ENCODE measurements at regions not wholly inside any gene's neighbourhood (a gene's known extent, or its start where the extent isn't known, plus 50 kb on each side); places are given as distances from the start of the nearest gene placed in this dataset.
"Not testable (repeated sequence)": the region's sequence is repeated elsewhere in the genome, so short reads cannot be mapped to it uniquely, and the experiment has no call there.

DNA sequence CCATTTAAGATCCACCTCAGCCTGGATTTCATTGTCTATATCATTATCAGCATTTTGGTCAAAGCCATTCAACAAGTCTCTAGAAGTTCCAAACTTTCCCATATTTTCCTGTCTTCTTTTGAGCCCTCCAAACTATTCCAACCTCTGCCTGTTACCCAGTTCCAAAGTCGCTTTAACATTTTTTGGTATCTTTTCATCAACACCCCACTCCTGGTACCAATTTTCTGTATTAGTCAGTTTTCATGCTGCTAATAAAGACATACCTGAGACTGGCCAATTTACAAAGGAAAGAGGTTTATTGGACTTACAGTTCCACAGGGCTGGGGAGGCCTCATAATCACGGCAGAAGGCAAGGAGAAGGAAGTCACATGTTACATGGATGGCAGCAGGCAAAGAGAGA is 982.9 kb downstream of the TAF11L14 start:
- DNase-seq, result not testable (repeated sequence)

DNA sequence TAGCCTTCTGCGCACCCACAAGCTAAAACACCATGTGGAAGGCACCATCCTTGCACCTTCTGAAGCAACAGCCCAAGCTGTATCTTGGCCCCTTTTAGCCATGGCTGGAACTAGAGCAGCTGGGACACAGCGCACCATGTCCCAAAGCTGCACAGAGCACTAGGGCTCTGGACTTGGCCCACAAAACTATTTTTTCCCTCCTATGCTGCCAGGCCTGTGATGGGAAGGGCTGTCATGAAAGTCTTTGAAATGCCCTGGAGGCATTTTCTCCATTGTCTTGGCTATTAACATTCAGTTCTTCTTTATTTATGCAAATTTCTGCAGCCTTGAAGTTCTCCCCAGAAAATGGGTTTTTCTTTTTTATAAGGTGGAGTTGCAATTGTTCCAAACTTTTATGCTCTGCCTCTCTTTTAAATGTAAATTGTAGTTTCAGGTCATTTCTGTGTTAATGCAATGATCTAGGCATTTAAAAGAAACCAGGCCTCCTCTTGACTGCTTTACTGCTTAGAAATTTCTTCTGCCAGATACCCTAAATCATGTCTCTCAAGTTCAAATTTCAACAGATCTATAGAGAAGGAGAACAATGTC is 996.3 kb downstream of the TAF11L14 start:
- no peak for DNase-seq

DNA sequence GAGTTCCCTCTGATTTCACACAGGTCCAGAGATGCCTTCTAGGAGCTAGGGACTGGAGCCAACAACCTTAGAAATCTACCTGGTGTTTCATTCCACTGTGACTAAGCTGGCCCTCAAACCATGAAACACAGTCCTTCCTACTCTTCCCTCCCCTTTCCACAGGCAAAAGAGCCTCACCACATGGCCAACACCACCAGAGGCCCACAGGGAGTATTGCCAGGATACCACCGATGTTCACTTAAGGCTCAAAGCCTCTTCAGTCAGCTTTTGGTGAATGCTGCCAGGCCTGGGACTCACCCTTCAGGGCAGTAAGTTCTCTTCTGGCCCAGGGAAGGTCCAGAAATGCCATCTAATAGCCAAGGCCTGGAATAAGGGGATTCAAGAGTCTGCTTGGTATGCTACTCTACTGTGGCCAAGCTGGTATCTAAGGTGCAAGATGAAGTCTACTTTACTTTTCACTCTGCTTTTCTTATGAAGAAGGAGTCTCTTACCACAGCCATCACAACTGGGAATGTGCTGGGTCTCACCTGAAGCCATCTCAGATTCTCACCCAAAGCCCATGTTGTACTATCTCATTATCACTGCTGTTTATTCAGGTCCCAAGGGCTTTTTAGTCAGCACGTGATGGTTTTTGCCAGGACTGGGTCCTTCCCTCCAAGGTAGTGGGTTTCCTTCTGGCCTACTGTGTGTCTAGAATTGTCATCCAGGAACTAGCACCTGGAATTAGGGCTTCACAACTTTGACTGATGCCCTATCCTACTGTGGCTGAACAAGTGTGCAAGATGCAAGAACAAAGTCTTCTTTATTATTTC is 1018.4 kb downstream of the TAF11L14 start:
- no peak for DNase-seq

DNA sequence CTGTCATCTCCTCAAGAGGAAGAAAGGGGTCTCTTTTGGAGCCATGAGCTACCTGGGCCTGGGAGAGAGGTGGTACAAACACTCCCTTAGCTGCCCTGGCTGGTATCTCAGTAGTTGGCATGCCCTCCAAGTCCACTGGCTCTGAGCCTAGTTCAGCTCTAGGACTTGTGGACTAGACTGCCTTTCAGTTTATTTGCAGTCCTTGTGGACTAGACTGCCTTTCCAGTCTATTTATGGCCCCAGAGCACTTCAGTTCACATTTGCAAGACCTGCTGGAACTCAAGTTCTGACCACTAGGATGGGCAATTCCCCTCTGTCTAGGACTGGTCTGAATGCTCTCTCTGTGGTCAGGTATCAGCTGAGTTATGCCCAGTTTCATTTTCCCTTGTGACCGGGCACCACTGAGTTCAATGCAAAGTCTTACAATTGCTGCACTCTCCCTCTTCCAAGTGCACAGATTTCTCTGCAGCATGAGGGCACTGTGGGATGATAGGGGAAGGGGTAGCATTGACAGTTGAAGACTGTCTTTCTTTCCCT is 1019.0 kb downstream of the TAF11L14 start:
- no peak for DNase-seq

DNA sequence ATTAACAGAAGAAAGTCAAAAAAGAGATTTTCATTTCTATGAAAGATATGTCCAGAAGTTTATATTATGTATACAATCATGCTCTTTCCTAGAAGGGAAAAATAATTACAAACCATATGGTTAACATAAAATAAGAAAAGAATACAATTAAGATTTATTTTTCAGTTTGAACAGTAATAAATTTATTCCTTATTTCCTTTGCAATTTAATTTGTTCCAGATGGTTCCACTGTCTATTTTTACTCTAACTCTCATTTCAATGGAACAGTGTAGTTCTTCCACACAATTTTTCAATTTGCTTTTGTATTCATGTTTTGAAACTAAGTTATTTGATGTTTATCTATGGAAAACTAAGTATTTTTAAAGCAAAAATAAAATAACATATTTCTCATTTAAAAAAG is 1026.3 kb downstream of the TAF11L14 start:
- DNase-seq, result no peak

DNA sequence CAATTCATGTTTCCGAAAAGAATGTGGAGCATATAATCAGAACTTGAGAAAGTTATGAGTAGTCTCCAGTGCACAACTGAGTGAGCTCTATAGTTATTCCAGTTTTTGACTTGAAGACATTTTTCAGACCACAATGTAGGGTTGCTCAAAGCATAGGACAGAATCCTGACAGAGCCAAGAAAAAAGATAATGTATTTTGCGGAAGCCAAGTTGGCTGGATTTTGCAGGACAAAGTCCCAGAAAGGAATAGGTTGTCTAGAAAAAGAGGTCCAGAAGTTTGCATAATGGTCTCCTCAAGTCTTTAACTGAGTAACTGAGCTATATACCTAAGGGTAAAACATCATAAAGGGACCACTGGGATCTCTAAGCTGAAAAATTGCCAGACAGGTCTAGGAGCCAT is 1028.0 kb downstream of the TAF11L14 start:
- no peak for DNase-seq

DNA sequence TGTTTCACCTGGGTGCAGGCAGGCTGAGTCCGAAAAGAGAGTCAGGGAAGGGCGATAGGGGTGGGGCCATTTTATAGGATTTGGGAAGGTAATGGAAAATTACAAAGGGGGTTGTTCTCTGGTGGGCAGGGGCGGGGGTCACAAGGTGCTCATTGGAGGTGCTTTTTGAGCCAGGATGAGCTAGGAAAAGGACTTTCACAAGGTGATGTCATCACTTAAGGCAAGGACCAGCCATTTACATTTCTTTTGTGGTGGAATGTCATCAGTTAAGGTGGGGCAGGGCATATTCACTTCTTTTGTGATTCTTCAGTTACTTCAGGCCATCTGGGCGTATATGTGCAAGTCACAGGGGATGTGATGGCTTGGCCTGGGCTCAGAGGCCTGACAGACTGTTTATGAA is 1040.0 kb downstream of the TAF11L14 start:
- DNase-seq, result not testable (repeated sequence)

DNA sequence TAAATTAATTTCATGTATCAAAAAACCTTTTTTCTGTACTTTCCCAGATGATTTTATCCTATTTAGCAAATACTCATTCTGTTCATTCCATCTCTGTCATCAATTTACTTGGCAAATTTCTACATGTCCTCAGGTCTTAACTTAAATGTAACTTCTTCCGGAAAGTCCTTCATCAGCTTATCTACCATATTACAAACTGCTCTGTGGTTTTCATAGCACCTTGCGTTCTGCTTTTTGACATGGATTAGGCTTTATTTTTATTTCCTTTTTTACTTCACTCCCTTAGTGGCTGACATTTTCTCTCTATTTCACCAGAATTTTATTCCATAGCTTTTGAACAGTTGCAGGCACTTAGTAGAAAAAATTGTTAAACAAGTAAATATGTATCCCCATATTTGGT is 1040.8 kb downstream of the TAF11L14 start:
- DNase-seq, result no peak

DNA sequence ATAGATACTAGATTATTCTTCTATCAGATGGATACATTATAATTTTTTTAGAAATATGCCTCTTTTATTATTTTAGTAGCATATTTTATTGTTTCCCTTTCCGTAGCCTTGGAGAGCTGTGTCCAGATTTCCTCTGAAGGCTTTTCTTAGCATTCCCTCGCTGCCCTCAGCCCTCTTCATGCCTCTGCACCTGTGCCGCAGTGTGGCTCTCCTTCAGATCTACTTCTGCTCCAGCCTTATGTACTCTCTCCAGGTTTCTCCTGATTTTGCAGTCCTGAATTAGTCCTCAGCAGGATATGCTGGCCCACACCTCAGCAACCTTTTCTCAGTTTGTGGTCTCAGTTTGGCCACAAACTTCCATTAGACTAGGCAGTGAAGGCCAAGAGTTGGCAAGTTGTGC is 1052.0 kb downstream of the TAF11L14 start:
- no peak for DNase-seq

DNA sequence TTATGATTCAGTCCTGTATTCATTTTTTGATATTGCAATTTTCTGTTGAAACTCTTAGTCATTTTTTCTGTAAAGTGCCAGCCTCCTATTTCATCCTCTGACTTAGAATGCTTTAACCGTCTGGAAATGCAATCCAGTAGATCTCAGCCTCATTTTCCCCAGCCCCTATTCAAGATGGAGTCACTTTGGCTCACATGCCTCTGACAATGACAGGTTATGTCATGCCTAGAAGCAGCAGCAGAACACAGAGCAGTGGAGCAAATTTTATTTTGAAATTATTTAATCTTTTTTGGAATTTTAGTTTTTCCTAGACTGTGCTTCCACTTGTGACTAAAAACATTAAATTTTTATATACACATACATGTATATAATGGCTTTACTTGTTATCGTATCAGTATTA is 1053.2 kb downstream of the TAF11L14 start:
- DNase-seq, result no peak

DNA sequence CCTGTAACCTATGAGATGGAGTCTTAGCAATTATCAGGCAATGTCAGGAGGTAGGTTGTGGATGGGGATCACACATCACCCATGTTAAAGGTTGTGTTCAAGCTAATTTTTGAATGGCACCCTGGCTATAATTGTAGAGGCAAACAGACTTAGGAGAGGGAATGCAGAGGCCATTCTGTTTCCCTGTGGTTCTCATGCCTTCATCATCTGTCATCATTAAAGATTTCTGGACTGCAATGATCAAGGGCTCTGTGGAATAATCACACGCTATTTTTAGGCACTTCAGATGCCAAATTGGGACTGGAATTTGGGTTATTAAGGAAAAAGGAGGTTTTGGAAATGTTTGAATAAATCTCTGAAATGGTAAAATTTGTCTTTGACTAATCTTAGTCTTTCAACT is 1065.4 kb downstream of the TAF11L14 start:
- DNase-seq, result no peak

DNA sequence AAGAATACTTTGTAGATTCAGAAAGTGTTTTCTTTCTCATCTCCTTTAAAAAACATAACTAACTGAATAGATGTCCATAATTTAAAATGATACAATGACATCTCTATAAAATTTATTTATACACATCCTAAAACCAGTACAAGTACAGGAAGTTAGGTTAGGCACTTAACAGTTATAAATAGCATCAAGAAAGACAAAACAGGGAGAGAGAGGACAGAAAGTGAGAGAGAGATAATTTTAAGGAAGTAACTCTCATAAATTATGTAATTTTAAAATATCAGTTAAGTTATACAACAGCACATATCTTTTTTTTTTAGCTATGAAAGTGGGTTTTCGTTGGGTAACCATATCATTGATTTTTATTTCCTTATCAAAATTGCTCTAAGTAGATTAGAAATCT is 1068.6 kb downstream of the TAF11L14 start:
- no peak for DNase-seq

DNA sequence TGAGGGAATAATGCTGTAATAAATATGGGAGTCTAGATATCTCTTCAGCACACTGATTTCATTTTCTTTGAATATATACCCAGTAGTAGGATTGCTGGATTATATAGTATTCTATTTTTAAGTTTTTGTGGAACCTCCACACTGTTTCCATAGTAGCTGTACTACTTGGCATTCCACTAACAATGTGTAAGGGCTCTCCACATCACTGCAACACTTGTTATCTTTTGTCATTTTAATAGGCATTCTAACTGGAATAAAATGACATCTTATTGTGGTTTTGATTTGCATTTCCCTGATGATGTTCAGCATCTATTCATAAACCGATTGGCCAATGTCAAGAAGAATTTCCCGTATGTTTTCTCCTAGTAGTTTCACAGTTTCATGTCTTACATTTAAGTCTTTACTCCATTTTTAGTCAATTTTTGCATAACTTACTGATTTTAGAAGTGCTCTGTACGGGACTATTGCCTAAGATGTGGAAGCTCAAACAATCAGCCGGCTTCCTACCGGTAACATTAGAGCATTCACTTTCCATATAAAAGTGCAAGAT is 1078.8 kb downstream of the TAF11L14 start:
- no peak for DNase-seq

DNA sequence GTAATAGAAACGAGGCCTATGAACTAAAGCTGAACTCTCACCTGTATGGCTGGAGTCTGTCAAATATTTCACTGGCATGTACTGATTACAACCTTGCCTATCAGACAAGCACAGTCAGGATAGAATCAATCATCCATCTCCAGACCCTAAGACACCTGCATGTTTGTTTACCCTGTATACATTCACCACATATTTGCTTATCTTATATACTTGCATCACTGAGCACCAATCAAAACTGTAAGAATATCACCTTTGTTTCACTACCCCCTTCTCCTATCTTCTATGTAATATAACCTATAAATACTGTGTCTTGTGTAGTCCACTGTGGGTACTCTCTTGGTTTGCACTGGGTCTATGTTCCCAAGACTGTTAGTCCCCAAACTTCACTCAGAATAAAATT is 1085.7 kb downstream of the TAF11L14 start:
- no peak for DNase-seq

DNA sequence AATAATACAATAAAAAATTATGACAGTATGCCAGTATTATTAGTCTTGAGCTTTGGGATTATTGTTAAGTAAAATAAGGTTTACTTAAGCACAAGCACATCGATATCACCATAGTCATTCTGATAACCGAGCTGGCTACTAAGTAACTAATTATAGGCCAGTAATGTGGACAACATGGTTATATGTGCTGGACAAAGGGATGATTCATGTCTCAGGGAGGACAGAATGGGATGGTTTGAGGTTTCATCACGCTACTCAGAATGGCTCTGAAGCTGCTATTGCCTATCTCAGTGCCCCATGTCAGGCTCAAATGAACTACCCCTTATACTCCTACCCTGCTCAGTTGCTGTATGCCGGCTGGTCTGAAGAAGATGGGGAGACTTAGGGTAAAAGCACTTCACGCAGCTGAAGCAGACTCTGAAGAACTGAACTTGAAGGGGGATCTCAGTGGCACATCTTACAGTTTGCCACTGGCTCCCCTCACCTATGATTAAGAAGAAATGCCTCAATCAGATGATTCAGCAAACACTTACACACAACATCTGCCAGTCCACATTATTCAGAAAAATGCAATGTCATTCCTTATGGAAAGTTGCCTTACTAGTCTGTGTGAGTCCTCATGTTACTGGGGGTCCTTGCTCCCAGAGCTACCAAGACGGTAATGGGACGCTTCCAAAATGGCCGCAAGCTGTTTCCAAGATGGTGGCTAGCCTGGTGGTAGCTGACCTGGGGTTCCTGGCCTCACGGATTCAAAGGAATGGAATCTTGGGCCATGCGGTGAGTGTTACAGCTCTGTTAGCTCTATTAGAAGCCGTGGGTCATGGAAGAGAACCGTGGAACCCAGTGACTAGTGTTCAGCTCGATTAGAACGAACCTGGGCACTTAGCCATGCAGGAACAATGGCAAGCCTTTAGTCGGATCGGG is 1098.6 kb downstream of the TAF11L14 start:
- DNase-seq, result no peak

DNA sequence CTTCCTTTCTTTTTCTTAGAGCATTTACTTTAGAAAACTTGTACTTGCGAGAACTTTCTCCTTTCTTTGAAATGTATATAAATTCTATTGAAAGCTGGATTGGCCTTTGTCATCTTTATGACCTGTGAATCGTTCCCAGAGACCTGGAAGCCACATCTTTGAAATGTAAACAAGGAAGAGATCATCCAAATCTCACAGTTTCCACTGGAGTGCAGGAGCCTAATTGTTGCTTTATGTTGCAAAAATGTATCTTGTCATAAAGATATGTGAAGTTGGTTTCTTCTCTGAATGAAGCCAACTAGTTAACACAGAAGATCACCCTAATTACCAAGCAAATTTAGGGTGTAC is 1101.8 kb downstream of the TAF11L14 start:
- no peak for DNase-seq

DNA sequence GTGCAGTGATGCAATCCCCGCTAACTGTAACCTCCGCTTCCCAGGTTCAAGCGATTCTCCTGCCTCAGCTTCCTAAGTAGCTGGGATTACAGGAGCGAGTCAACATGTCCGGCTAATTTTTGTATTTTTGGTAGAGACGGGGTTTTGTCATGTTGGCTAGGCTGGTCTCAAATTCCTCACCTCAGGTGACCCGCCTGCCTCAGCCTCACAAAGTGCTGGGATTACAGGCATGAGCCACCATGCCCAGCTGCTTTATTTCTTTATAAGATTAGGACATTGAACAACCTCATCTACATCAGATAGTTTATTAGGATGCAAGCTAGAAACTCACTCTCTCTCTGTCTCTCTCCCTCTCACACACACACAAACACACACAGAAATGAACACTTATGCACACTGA is 1102.5 kb downstream of the TAF11L14 start:
- DNase-seq, result not testable (repeated sequence)

DNA sequence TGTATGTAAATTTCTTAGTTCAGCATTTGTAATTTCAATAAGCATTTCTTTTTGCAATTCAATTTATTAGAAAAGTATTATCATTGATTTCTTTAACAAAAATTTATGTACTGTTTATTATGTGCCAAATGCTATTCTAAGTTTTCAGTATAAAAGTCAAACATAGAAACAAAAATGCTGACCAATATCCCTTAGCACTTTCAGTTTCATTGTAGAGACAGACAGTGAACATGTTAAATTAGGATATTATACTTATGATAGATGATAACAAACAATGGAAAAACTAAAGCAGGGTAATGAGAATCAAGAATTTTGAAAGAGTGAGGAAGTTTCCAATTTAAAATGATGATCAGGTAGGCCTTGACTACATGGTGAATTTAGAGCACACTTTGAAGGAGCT is 1106.0 kb downstream of the TAF11L14 start:
- no peak for DNase-seq

DNA sequence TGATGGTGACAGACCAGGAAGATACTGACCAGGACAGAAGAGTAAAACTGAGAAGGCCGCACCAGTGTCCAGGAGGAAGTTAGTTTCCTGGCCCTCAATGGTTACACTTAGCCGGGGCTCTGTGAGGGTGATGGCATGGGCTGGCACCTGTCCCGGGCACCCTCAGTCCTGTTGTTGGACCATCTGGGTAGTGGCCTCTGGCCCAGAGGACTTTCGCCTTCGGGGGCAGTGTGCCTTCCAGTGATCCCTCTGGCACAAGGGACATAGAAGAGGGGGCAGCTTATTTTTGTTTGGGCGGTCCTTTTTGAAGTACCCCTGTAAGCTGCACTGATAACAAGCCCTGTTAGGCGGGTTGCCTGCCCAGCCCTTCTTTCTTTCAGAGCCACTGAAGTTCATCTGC is 1108.6 kb downstream of the TAF11L14 start:
- no peak for DNase-seq

DNA sequence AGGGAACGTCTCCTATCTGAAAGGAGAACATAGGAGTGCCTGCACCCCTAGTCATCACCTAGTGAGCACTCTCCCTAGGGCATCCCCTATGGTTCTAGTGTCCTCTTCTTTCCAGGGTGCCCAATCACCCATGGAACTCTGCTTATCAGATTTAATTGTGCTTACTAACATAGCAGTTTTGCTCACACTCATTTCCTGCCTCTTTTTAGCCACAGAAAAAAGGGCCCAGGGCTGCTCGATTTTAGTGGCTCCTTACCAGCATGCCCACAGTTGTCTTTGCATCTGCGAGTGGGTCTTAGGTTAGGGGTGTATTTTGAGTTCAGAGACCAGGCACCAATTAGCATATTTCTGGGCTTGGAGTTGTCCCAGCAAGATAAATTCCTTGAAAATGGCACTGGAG is 1110.2 kb downstream of the TAF11L14 start:
- no peak for DNase-seq

DNA sequence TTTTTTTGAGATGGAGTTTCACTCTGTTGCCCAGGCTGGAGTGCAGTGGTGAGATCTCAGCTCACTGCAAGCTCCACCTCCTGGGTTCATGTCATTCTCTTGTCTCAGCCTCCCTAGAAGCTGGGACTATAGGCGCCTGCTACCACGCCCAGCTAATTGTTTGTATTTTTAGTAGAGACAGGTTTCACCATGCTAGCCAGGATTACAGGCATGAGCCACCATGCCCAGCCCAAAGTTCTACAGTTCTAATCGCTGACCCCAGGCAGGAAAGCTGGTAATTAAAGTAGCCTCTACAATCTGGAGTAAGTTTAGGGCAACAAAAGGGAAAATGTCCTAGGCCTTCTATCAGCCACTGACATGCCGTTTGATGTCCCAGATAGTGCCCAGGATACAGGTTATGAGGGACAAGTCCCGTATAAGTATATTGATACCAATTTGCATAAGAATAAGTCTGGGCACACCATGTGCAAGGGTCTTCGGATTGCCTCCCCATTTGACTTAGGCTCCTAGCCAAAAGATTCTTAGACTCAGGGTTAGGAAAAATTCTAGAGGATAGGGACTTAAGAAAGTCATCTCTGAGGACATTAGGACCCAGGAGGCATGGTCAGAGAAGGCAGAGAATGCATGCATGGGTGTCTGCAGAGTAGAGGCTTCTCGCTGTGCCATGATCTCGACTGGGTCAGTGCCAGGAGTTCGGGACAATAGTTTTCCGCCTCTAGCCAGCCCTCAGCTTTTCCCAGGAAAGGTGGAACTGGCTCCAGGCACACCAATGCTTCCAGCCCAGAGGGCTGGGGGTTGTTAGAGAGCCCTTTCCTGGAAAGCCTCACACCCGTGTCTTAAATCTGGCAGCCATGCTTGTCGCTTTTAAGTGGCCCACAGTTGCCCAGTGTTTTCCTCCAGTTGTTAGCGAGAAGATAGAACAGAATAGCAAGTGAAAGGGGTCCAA is 1111.1 kb downstream of the TAF11L14 start:
- DNase-seq, result peak; percentile 25

DNA sequence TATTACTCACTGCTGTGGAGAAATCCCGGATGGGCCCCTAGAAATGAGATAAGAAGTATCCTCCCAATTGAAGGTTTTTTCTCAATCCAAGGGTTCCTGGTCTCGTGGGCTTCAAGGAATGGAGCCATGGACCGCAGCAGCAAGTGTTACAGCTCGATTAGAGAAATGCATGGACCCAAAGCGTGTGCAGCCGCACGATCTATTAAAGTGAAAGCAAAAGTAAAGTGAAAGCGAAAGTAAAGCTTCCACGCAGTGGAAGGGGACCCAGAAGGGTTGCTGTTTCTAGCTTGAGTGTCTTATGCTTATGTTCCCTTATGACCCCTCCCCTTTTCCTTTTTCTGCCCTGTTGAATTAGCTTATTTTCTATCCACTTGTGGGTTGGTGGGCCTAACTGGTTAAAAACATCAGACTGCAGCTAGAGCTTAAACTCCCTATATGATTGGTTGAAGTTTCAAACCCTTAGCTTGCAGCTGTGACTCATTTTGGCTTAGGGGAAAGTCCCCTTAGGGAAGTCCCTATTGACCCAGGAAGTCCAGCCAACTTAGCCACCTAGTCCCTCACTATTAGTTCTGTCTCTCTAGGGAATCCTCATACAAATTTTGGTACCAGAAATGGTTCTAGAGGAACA is 1111.8 kb downstream of the TAF11L14 start:
- peak; percentile 29 for DNase-seq
